ENCODE measurements at regions not wholly inside any gene's neighbourhood (a gene's known extent, or its start where the extent isn't known, plus 50 kb on each side); places are given as distances from the start of the nearest gene placed in this dataset.
"Not testable (repeated sequence)": the region's sequence is repeated elsewhere in the genome, so short reads cannot be mapped to it uniquely, and the experiment has no call there.

- no peak for DNase-seq (ENCODE audit: low read depth, low spot score)
Observed at GRCh38 chr18:41695441-41695840, 259.6 kb upstream of the PIK3C3 start.

- no peak for DNase-seq (ENCODE audit: low read depth, low spot score)
Observed at GRCh38 chr18:41693008-41693407, 262.0 kb upstream of the PIK3C3 start.

GRCh38 chr18:41690332-41691127 is 264.5 kb upstream of the PIK3C3 start:
- DNase-seq (ENCODE audit: low read depth, low spot score): no peak

- no peak for DNase-seq (ENCODE audit: low read depth, low spot score)
Observed at GRCh38 chr18:41687138-41687537, 267.9 kb upstream of the PIK3C3 start.

GRCh38 chr18:41681138-41681880 is 273.7 kb upstream of the PIK3C3 start:
- DNase-seq (ENCODE audit: low read depth, low spot score): no peak

GRCh38 chr18:41674506-41674905 is 280.5 kb upstream of the PIK3C3 start:
- DNase-seq (ENCODE audit: low read depth, low spot score): no peak

- DNase-seq (ENCODE audit: low read depth, low spot score): no peak
Observed at GRCh38 chr18:41666231-41666630, 288.8 kb upstream of the PIK3C3 start.

- no peak for DNase-seq (ENCODE audit: low read depth, low spot score)
Observed at GRCh38 chr18:41665210-41665609, 289.8 kb upstream of the PIK3C3 start.

- DNase-seq (ENCODE audit: low read depth, low spot score): no peak
Observed at GRCh38 chr18:41660654-41661053, 294.4 kb upstream of the PIK3C3 start.

GRCh38 chr18:41659438-41660130 is 295.4 kb upstream of the PIK3C3 start:
- no peak for DNase-seq (ENCODE audit: low read depth, low spot score)

GRCh38 chr18:41657189-41657588 is 297.8 kb upstream of the PIK3C3 start:
- DNase-seq (ENCODE audit: low read depth, low spot score): no peak

- DNase-seq (ENCODE audit: low read depth, low spot score): no peak
Observed at GRCh38 chr18:41655074-41655473, 300.0 kb upstream of the PIK3C3 start.

GRCh38 chr18:41647914-41648313 is 307.1 kb upstream of the PIK3C3 start:
- DNase-seq (ENCODE audit: low read depth, low spot score): no peak

- no peak for DNase-seq (ENCODE audit: low read depth, low spot score)
Observed at GRCh38 chr18:41646915-41647620, 308.0 kb upstream of the PIK3C3 start.

GRCh38 chr18:41645589-41646360 is 309.3 kb upstream of the PIK3C3 start:
- no peak for DNase-seq (ENCODE audit: low read depth, low spot score)

GRCh38 chr18:41644466-41644865 is 310.6 kb upstream of the PIK3C3 start:
- DNase-seq (ENCODE audit: low read depth, low spot score): no peak

GRCh38 chr18:41643427-41643826 is 311.6 kb upstream of the PIK3C3 start:
- no peak for DNase-seq (ENCODE audit: low read depth, low spot score)

GRCh38 chr18:41642756-41643155 is 312.3 kb upstream of the PIK3C3 start:
- DNase-seq (ENCODE audit: low read depth, low spot score): no peak

- DNase-seq (ENCODE audit: low read depth, low spot score): no peak
Observed at GRCh38 chr18:41639218-41639617, 315.8 kb upstream of the PIK3C3 start.

- not testable (repeated sequence) for DNase-seq (ENCODE audit: low read depth, low spot score)
Observed at GRCh38 chr18:41631723-41632285, 323.2 kb upstream of the PIK3C3 start.
